NCI-H146 treated with DMSO at 0.1 percent for 48 hours (cell line): ENCODE measurements at regions not wholly inside any gene's neighbourhood (a gene's known extent, or its start where the extent isn't known, plus 50 kb on each side); places are given as distances from the start of the nearest gene placed in this dataset.

Experiments
- DNase-seq: peaks from one replicate; lab custom pipeline; 2025; ENCODE audit not compliant: unreplicated experiment; lab: John Stamatoyannopoulos, UW

DNA sequence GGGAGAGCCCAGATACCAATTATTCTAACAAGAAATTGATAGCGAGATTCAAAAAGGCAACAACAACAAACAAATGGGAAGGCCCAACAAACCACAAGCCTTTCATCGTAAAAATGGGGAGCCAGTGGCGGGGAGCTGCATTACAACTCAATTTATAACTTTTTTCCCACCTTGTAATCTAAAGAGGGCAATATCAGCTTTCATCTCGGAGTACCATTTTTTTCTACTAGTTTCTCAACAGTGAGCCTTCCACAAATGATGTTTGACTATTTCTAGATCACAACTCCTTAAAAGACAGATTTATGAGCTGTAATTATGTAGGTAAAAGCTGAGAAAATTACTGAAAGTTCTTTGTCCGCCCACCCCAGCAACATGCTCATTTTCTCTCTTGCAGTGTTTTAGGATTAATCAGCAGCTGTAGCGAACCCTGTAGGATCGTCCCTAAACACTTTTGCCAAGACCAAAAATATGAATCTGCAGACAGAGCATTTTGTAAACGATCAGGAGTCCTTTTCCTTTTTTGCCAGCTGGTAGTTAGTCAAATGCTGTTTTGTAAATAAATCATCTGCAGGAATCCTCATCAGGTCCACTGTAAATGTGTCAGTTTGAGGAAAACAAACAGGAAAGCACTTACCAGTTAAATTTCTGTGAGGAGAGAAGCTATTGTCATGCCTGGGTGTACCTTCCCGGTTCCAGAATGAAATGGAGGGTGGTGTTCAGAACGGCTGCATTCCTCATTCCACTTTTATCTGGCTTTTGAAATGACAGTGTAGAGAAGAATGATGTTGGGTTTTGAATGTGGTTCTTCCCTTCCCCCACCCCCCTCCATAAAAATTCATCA is 53.2 kb downstream of the EEF1B2 start:
- DNase-seq, result peak; percentile 18

DNA sequence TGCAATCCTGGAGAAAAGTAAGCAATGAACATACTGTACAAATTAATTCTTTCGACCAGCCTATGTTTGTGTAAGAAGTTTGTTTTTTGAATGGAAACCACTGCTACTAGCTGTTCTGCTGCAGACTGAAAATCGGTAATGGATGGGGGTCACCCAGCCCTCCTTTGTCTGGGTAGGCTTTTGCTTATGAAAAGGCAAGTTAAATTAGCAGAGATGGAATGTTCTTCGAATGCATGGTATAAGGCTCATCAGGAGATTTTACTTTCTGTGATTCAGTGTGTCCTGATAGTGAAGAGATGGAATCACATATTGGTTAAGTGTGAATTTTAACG is 53.8 kb downstream of the EEF1B2 start:
- no peak for DNase-seq

DNA sequence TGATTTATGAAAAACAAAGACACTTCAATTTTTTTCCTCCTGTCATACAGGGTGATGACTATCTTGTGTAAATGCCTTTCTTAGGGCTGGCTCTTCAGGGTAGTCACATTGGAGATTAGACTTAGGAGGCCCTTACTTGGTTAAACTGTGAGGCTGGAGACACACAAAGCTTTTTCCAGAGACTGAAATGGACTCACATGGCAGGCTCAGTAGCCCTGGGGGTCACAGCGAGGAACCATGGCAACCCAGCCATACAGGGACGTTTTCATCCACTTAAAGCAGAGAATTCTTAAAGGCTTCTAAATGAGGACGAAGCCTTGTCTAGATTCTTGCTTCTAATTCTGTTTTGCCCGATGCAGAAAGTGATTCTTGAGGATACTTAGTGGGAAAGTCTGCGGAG is 57.3 kb upstream of the ZDBF2 start:
- no peak for DNase-seq

DNA sequence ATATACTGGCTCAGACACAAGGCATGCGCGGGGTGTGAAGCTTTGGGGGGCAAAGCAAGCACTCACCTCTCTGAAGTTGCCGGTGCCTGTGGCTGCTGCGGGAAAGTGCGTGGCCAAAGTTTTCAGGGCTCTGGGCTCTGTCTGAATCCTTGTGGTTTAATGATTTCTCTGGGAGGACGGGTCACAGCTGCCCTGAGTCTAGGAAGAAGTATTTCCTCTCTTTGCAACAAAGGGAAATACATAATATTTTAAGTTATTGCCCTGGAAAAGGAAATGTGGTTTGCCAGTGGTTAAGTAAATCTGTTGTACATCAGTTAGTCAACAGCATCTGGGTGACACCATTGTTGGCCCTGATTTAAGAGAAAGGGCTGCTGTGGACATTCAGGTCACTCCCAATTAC is 56.7 kb upstream of the ZDBF2 start:
- no peak for DNase-seq

DNA sequence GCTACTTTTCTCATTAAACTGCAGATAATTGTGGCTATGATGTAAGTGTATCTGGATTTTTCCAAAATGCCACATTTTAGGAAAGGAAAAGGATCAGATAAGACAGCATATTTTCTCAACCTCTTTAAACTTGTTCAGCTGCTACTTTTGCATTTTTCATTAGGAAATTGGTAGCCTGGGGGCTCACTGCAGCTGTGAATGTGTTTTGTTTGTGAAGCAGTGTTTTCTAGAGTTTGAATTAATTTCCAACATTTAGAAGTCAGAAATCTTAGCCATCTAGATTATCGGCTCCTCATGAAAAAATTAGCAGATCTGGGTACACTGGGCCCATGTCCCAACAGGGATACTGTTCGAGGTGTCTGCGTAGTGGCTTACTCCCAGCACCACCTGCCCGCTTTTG is 56.3 kb upstream of the ZDBF2 start:
- DNase-seq, result peak; percentile 18

DNA sequence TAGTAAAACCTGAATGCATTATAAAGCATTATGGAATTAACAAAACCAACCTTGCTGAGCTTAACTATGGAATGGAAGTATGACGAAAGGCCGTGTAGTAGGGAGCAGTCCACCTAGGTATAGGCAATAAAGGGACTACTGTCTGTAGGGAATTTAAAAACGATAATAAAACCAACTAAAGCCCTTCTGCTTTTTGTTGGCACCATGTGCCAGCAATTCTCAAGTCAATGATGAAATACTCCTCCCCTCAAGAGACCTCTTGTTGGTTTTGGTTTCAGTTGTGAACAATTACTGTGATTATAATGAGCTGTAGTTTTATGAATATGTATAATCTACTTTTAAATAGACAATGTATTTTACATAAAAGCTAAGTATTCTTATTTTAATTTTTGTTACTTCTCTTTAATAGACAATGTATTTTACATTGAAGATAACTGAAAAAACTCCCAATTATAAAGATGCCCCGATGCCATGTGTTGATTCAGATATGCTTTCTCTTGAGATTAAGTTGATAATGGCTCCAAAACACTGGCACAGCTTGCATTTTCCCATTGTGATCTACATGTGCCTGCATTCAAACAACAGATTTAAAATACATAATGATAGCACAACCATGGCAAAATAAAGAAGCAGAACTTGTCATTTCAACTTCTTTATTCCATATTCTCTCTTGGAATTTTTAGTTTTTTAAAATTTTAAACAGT is 55.5 kb upstream of the ZDBF2 start:
- DNase-seq, result no peak

DNA sequence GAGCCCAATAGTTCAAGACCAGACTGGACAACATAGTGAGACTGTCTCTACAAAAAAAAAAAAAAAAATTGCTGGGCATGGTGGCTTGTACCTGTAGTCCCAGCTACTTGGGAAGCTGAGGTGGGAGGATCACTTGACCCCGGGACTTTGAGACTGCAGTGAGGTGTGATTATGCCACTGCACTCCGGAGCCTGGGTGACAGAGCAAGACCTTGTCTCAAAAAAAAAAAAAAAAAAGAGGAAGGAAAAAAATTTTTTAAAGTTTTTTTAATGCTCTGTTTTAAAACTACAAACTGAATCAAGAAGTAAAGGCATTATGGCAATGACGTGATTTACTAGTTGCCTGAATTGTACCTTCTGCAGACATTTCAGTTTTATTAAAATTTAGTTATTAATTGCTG is 54.5 kb upstream of the ZDBF2 start:
- DNase-seq, result no peak

DNA sequence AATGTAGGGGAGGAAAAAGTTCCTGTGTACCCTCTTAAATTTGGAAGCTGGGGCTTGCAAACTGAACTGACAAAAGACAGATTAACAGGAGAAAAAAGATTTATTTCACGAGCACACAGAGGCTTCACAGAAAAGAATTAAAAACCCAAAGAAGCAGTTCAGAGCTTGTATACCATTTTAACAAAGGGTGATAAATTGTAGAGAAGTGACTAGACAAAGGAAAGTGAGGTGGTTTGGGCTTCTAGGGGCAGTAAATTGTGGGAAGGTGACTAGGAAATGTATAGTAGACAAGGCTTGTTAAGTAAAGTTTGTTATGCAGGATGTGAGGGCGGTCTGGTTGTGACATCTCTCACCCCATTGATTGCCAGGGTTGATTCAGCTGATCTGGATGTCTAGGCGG is 53.5 kb upstream of the ZDBF2 start:
- DNase-seq, result no peak
